ENCODE measurements at regions not wholly inside any gene's neighbourhood (a gene's known extent, or its start where the extent isn't known, plus 50 kb on each side); places are given as distances from the start of the nearest gene placed in this dataset.

- ChIA-PET POLR2A (no interaction called here), CTCF (interaction anchor here (0.6 kb wide), 1 partner anchor 34 kb away, joined by 5 read pairs; no protein-coding TSS in a partner anchor)
- no peak overlapping the region for H3K27ac Mint-ChIP-seq
- DNase-seq (no peak), ATAC-seq (no peak)
- H3K4me1 Mint-ChIP-seq = no peaks in the 10 kb centered on the region
- H3K27me3 Mint-ChIP-seq = peaks cover 4% of the 10 kb centered on the region
- intact Hi-C loops (cut with DNase I, micrococcal nuclease) = no loop called here
- H3K9me3 Mint-ChIP-seq (ENCODE audit: low read depth) = no peaks in the 10 kb centered on the region
- H3K4me3 Mint-ChIP-seq = no peak overlapping the region
- no peaks in the 10 kb centered on the region for H3K36me3 Mint-ChIP-seq (ENCODE audit: low read depth)
Observed at GRCh38 chr12:84807249-84807648, 105.3 kb downstream of the SLC6A15 start.

- CTCF ChIA-PET = no interaction called here
- intact Hi-C loops (cut with DNase I, micrococcal nuclease) = no loop called here
- no peaks in the 10 kb centered on the region for H3K4me1 Mint-ChIP-seq
- H3K9me3 Mint-ChIP-seq (ENCODE audit: low read depth) = no peaks in the 10 kb centered on the region
- H3K36me3 Mint-ChIP-seq (ENCODE audit: low read depth) = no peaks in the 10 kb centered on the region
- no peak overlapping the region for H3K4me3 Mint-ChIP-seq
- peaks cover 4% of the 10 kb centered on the region for H3K27me3 Mint-ChIP-seq
- H3K27ac Mint-ChIP-seq = no peak overlapping the region
- DNase-seq (no peak), ATAC-seq (no peak)
- POLR2A ChIA-PET = no interaction called here
Observed at GRCh38 chr12:84805474-84805858, 107.1 kb downstream of the SLC6A15 start.

GRCh38 chr12:84804691-84805473 lies 107.7 kb downstream of the SLC6A15 start:
- CTCF ChIA-PET = no interaction called here
- no peaks in the 10 kb centered on the region for H3K4me1 Mint-ChIP-seq
- H3K27me3 Mint-ChIP-seq = peaks cover 4% of the 10 kb centered on the region
- no peak overlapping the region for H3K4me3 Mint-ChIP-seq
- no peak overlapping the region for H3K27ac Mint-ChIP-seq
- no peak for DNase-seq
- POLR2A ChIA-PET = no interaction called here
- no peak for ATAC-seq
- H3K9me3 Mint-ChIP-seq (ENCODE audit: low read depth) = no peaks in the 10 kb centered on the region
- no peaks in the 10 kb centered on the region for H3K36me3 Mint-ChIP-seq (ENCODE audit: low read depth)
- intact Hi-C loops (cut with DNase I, micrococcal nuclease) = no loop called here

GRCh38 chr12:84803661-84804060 lies 108.9 kb downstream of the SLC6A15 start:
- H3K4me3 Mint-ChIP-seq = no peak overlapping the region
- ChIA-PET POLR2A (no interaction called here), CTCF (no interaction called here)
- peaks cover 4% of the 10 kb centered on the region for H3K27me3 Mint-ChIP-seq
- intact Hi-C loops (cut with DNase I, micrococcal nuclease) = no loop called here
- no peak for DNase-seq
- H3K9me3 Mint-ChIP-seq (ENCODE audit: low read depth) = no peaks in the 10 kb centered on the region
- no peaks in the 10 kb centered on the region for H3K36me3 Mint-ChIP-seq (ENCODE audit: low read depth)
- H3K4me1 Mint-ChIP-seq = no peaks in the 10 kb centered on the region
- no peak overlapping the region for H3K27ac Mint-ChIP-seq
- no peak for ATAC-seq

GRCh38 chr12:84802161-84802560 lies 110.4 kb downstream of the SLC6A15 start:
- CTCF ChIA-PET = no interaction called here
- Mint-ChIP-seq H3K4me3 (no peak overlapping the region), H3K27me3 (peaks cover 4% of the 10 kb centered on the region), H3K27ac (no peak overlapping the region), H3K36me3 (ENCODE audit: low read depth) (no peaks in the 10 kb centered on the region), H3K4me1 (no peaks in the 10 kb centered on the region), H3K9me3 (ENCODE audit: low read depth) (no peaks in the 10 kb centered on the region)
- ATAC-seq (no peak), DNase-seq (no peak)
- POLR2A ChIA-PET = no interaction called here
- intact Hi-C loops (cut with DNase I, micrococcal nuclease) = no loop called here

- CTCF ChIA-PET = no interaction called here
- intact Hi-C loops (cut with DNase I, micrococcal nuclease) = no loop called here
- POLR2A ChIA-PET = no interaction called here
- Mint-ChIP-seq H3K4me3 (no peak overlapping the region), H3K27me3 (no peaks in the 10 kb centered on the region), H3K9me3 (ENCODE audit: low read depth) (no peaks in the 10 kb centered on the region), H3K36me3 (ENCODE audit: low read depth) (no peaks in the 10 kb centered on the region), H3K27ac (no peak overlapping the region), H3K4me1 (no peaks in the 10 kb centered on the region)
- no peak for ATAC-seq
- no peak for DNase-seq
Observed at GRCh38 chr12:84793558-84794367, 118.8 kb downstream of the SLC6A15 start.

GRCh38 chr12:84791444-84791843 lies 121.2 kb downstream of the SLC6A15 start:
- Mint-ChIP-seq H3K4me1 (no peaks in the 10 kb centered on the region), H3K9me3 (ENCODE audit: low read depth) (no peaks in the 10 kb centered on the region), H3K27me3 (no peaks in the 10 kb centered on the region), H3K27ac (no peak overlapping the region), H3K36me3 (ENCODE audit: low read depth) (no peaks in the 10 kb centered on the region), H3K4me3 (no peak overlapping the region)
- no peak for ATAC-seq
- CTCF ChIA-PET = no interaction called here
- no peak for DNase-seq
- intact Hi-C loops (cut with DNase I, micrococcal nuclease) = no loop called here
- POLR2A ChIA-PET = no interaction called here

- no peaks in the 10 kb centered on the region for H3K4me1 Mint-ChIP-seq
- H3K4me3 Mint-ChIP-seq = no peak overlapping the region
- no peak for DNase-seq
- POLR2A ChIA-PET = no interaction called here
- no peaks in the 10 kb centered on the region for H3K36me3 Mint-ChIP-seq (ENCODE audit: low read depth)
- H3K27ac Mint-ChIP-seq = no peak overlapping the region
- no peaks in the 10 kb centered on the region for H3K27me3 Mint-ChIP-seq
- no peaks in the 10 kb centered on the region for H3K9me3 Mint-ChIP-seq (ENCODE audit: low read depth)
- intact Hi-C loops (cut with DNase I, micrococcal nuclease) = no loop called here
- no peak for ATAC-seq
- CTCF ChIA-PET = no interaction called here
Observed at GRCh38 chr12:84789184-84789583, 123.4 kb downstream of the SLC6A15 start.

- Mint-ChIP-seq H3K36me3 (ENCODE audit: low read depth) (no peaks in the 10 kb centered on the region), H3K9me3 (ENCODE audit: low read depth) (no peaks in the 10 kb centered on the region), H3K27me3 (no peaks in the 10 kb centered on the region), H3K4me1 (no peaks in the 10 kb centered on the region), H3K27ac (no peak overlapping the region), H3K4me3 (no peak overlapping the region)
- intact Hi-C loops (cut with DNase I, micrococcal nuclease) = no loop called here
- ChIA-PET CTCF (no interaction called here), POLR2A (no interaction called here)
- no peak for DNase-seq
- ATAC-seq = no peak
Observed at GRCh38 chr12:84787253-84787652, 125.3 kb downstream of the SLC6A15 start.

- H3K27me3 Mint-ChIP-seq = no peaks in the 10 kb centered on the region
- ATAC-seq = no peak
- no peaks in the 10 kb centered on the region for H3K36me3 Mint-ChIP-seq (ENCODE audit: low read depth)
- POLR2A ChIA-PET = no interaction called here
- no peak overlapping the region for H3K27ac Mint-ChIP-seq
- no peak for DNase-seq
- intact Hi-C loops (cut with DNase I, micrococcal nuclease) = no loop called here
- no peaks in the 10 kb centered on the region for H3K9me3 Mint-ChIP-seq (ENCODE audit: low read depth)
- H3K4me3 Mint-ChIP-seq = no peak overlapping the region
- no peaks in the 10 kb centered on the region for H3K4me1 Mint-ChIP-seq
- CTCF ChIA-PET = no interaction called here
Observed at GRCh38 chr12:84786622-84787021, 126.0 kb downstream of the SLC6A15 start.

- H3K9me3 Mint-ChIP-seq (ENCODE audit: low read depth) = no peaks in the 10 kb centered on the region
- ChIA-PET CTCF (no interaction called here), POLR2A (no interaction called here)
- H3K4me3 Mint-ChIP-seq = no peak overlapping the region
- H3K27ac Mint-ChIP-seq = no peak overlapping the region
- no peak for ATAC-seq
- DNase-seq = no peak
- H3K27me3 Mint-ChIP-seq = no peaks in the 10 kb centered on the region
- no peaks in the 10 kb centered on the region for H3K4me1 Mint-ChIP-seq
- H3K36me3 Mint-ChIP-seq (ENCODE audit: low read depth) = no peaks in the 10 kb centered on the region
- intact Hi-C loops (cut with DNase I, micrococcal nuclease) = no loop called here
Observed at GRCh38 chr12:84785951-84786350, 126.6 kb downstream of the SLC6A15 start.

GRCh38 chr12:84785281-84785680 lies 127.3 kb downstream of the SLC6A15 start:
- Mint-ChIP-seq H3K9me3 (ENCODE audit: low read depth) (no peaks in the 10 kb centered on the region), H3K27me3 (no peaks in the 10 kb centered on the region), H3K4me1 (no peaks in the 10 kb centered on the region), H3K36me3 (ENCODE audit: low read depth) (no peaks in the 10 kb centered on the region), H3K27ac (no peak overlapping the region), H3K4me3 (no peak overlapping the region)
- POLR2A ChIA-PET = no interaction called here
- CTCF ChIA-PET = no interaction called here
- DNase-seq (no peak), ATAC-seq (no peak)
- intact Hi-C loops (cut with DNase I, micrococcal nuclease) = no loop called here

All from activated CD4-positive, alpha-beta T cell treated with anti-CD3 and anti-CD28 coated beads for 36 hours (primary cell).